ENCODE measurements at regions not wholly inside any gene's neighbourhood (a gene's known extent, or its start where the extent isn't known, plus 50 kb on each side); places are given as distances from the start of the nearest gene placed in this dataset.

- Histone ChIP-seq H3K18ac (ENCODE audit: low read length) (no peak overlapping the region), H4K12ac (ENCODE audit: low read depth, low read length) (no peak overlapping the region), H3K4me1 (ENCODE audit: control insufficient read depth in 1 of 2, insufficient read depth in 2 of 2, low read length in 2 of 2) (no peaks in the 10 kb centered on the region), H2BK12ac (ENCODE audit: low read length) (no peak overlapping the region), H3K23ac (ENCODE audit: low read length) (no peak overlapping the region), H3K27me3 (ENCODE audit: insufficient read depth, low read length) (no peaks in the 10 kb centered on the region), H3K79me2 (ENCODE audit: control insufficient read depth, insufficient read depth, low read length, poor library complexity) (no peaks in the 10 kb centered on the region), H3K79me1 (ENCODE audit: low read length) (no peaks in the 10 kb centered on the region), H3K9me3 (ENCODE audit: insufficient read depth, low read depth, low read length) (no peaks in the 10 kb centered on the region), H3K4me3 (ENCODE audit: low read depth, low read length) (no peak overlapping the region), H2BK5ac (ENCODE audit: low read depth, low read length, poor library complexity) (no peak overlapping the region), H4K91ac (ENCODE audit: low read depth, low read length) (no peak overlapping the region), H2AFZ (ENCODE audit: insufficient read depth, low read length, poor library complexity) (no peak overlapping the region), H3K4ac (ENCODE audit: low read depth, low read length) (no peak overlapping the region), H2BK120ac (ENCODE audit: insufficient read depth, low read length, poor library complexity) (no peak overlapping the region), H2AK5ac (ENCODE audit: low read length) (no peak overlapping the region), H3K9ac (ENCODE audit: low read length) (no peak overlapping the region), H3K27ac (ENCODE audit: low read depth, low read length) (no peak overlapping the region), H4K8ac (ENCODE audit: low read depth, low read length) (no peak overlapping the region), H3K36me3 (ENCODE audit: control insufficient read depth in 1 of 2, insufficient read depth in 2 of 2, low read length in 2 of 2) (no peaks in the 10 kb centered on the region), H3K4me2 (ENCODE audit: low read length) (no peak overlapping the region), H3K14ac (ENCODE audit: low read length) (no peak overlapping the region)
- DNase-seq = no peak
- WGBS (ENCODE audit: extremely low coverage, insufficient coverage, insufficient read length) = no CpG with 5 or more reads among the region's 5 CpGs
Measured at GRCh38 chr12:69168363-69168762, 71.0 kb upstream of the CPSF6 start.

- WGBS (ENCODE audit: extremely low coverage, insufficient coverage, insufficient read length) = no CpG with 5 or more reads among the region's 3 CpGs
- no peaks in the 10 kb centered on the region for H3K9me3 ChIP-seq (ENCODE audit: insufficient read depth, low read depth, low read length)
- DNase-seq = no peak
- H3K14ac ChIP-seq (ENCODE audit: low read length) = no peak overlapping the region
- H3K4me2 ChIP-seq (ENCODE audit: low read length) = no peak overlapping the region
- H2BK12ac ChIP-seq (ENCODE audit: low read length) = no peak overlapping the region
- no peak overlapping the region for H4K8ac ChIP-seq (ENCODE audit: low read depth, low read length)
- no peak overlapping the region for H2BK5ac ChIP-seq (ENCODE audit: low read depth, low read length, poor library complexity)
- no peak overlapping the region for H3K4ac ChIP-seq (ENCODE audit: low read depth, low read length)
- no peak overlapping the region for H4K91ac ChIP-seq (ENCODE audit: low read depth, low read length)
- no peaks in the 10 kb centered on the region for H3K79me2 ChIP-seq (ENCODE audit: control insufficient read depth, insufficient read depth, low read length, poor library complexity)
- H3K79me1 ChIP-seq (ENCODE audit: low read length) = no peaks in the 10 kb centered on the region
- H2BK120ac ChIP-seq (ENCODE audit: insufficient read depth, low read length, poor library complexity) = no peak overlapping the region
- H3K23ac ChIP-seq (ENCODE audit: low read length) = no peak overlapping the region
- no peak overlapping the region for H3K18ac ChIP-seq (ENCODE audit: low read length)
- no peaks in the 10 kb centered on the region for H3K36me3 ChIP-seq (ENCODE audit: control insufficient read depth in 1 of 2, insufficient read depth in 2 of 2, low read length in 2 of 2)
- no peaks in the 10 kb centered on the region for H3K4me1 ChIP-seq (ENCODE audit: control insufficient read depth in 1 of 2, insufficient read depth in 2 of 2, low read length in 2 of 2)
- no peak overlapping the region for H3K9ac ChIP-seq (ENCODE audit: low read length)
- no peak overlapping the region for H3K27ac ChIP-seq (ENCODE audit: low read depth, low read length)
- no peak overlapping the region for H2AK5ac ChIP-seq (ENCODE audit: low read length)
- no peaks in the 10 kb centered on the region for H3K27me3 ChIP-seq (ENCODE audit: insufficient read depth, low read length)
- no peak overlapping the region for H3K4me3 ChIP-seq (ENCODE audit: low read depth, low read length)
- H4K12ac ChIP-seq (ENCODE audit: low read depth, low read length) = no peak overlapping the region
- H2AFZ ChIP-seq (ENCODE audit: insufficient read depth, low read length, poor library complexity) = no peak overlapping the region
Measured at GRCh38 chr12:69168828-69169227, 70.5 kb upstream of the CPSF6 start.

- H3K4me2 ChIP-seq (ENCODE audit: low read length) = no peak overlapping the region
- no peaks in the 10 kb centered on the region for H3K36me3 ChIP-seq (ENCODE audit: control insufficient read depth in 1 of 2, insufficient read depth in 2 of 2, low read length in 2 of 2)
- no peak overlapping the region for H2AK5ac ChIP-seq (ENCODE audit: low read length)
- no peak overlapping the region for H2BK5ac ChIP-seq (ENCODE audit: low read depth, low read length, poor library complexity)
- no peak overlapping the region for H4K12ac ChIP-seq (ENCODE audit: low read depth, low read length)
- H4K91ac ChIP-seq (ENCODE audit: low read depth, low read length) = no peak overlapping the region
- H3K18ac ChIP-seq (ENCODE audit: low read length) = no peak overlapping the region
- no peaks in the 10 kb centered on the region for H3K4me1 ChIP-seq (ENCODE audit: control insufficient read depth in 1 of 2, insufficient read depth in 2 of 2, low read length in 2 of 2)
- no CpG with 5 or more reads among the region's 4 CpGs for WGBS (ENCODE audit: extremely low coverage, insufficient coverage, insufficient read length)
- no peaks in the 10 kb centered on the region for H3K79me2 ChIP-seq (ENCODE audit: control insufficient read depth, insufficient read depth, low read length, poor library complexity)
- H3K27ac ChIP-seq (ENCODE audit: low read depth, low read length) = no peak overlapping the region
- no peaks in the 10 kb centered on the region for H3K9me3 ChIP-seq (ENCODE audit: insufficient read depth, low read depth, low read length)
- no peak overlapping the region for H3K9ac ChIP-seq (ENCODE audit: low read length)
- H3K79me1 ChIP-seq (ENCODE audit: low read length) = no peaks in the 10 kb centered on the region
- no peak for DNase-seq
- H3K4ac ChIP-seq (ENCODE audit: low read depth, low read length) = no peak overlapping the region
- no peak overlapping the region for H3K14ac ChIP-seq (ENCODE audit: low read length)
- no peak overlapping the region for H2BK12ac ChIP-seq (ENCODE audit: low read length)
- H3K4me3 ChIP-seq (ENCODE audit: low read depth, low read length) = no peak overlapping the region
- no peak overlapping the region for H2AFZ ChIP-seq (ENCODE audit: insufficient read depth, low read length, poor library complexity)
- no peak overlapping the region for H4K8ac ChIP-seq (ENCODE audit: low read depth, low read length)
- H3K23ac ChIP-seq (ENCODE audit: low read length) = no peak overlapping the region
- no peak overlapping the region for H2BK120ac ChIP-seq (ENCODE audit: insufficient read depth, low read length, poor library complexity)
- H3K27me3 ChIP-seq (ENCODE audit: insufficient read depth, low read length) = no peaks in the 10 kb centered on the region
Measured at GRCh38 chr12:69170293-69170692, 69.1 kb upstream of the CPSF6 start.

GRCh38 chr12:69171881-69172280 lies 67.5 kb upstream of the CPSF6 start:
- Histone ChIP-seq H3K14ac (ENCODE audit: low read length) (no peak overlapping the region), H2AK5ac (ENCODE audit: low read length) (no peak overlapping the region), H3K79me1 (ENCODE audit: low read length) (no peaks in the 10 kb centered on the region), H3K4me3 (ENCODE audit: low read depth, low read length) (no peak overlapping the region), H2BK120ac (ENCODE audit: insufficient read depth, low read length, poor library complexity) (no peak overlapping the region), H3K9me3 (ENCODE audit: insufficient read depth, low read depth, low read length) (no peaks in the 10 kb centered on the region), H2BK12ac (ENCODE audit: low read length) (no peak overlapping the region), H3K23ac (ENCODE audit: low read length) (no peak overlapping the region), H2BK5ac (ENCODE audit: low read depth, low read length, poor library complexity) (no peak overlapping the region), H2AFZ (ENCODE audit: insufficient read depth, low read length, poor library complexity) (no peak overlapping the region), H3K36me3 (ENCODE audit: control insufficient read depth in 1 of 2, insufficient read depth in 2 of 2, low read length in 2 of 2) (no peaks in the 10 kb centered on the region), H3K27me3 (ENCODE audit: insufficient read depth, low read length) (no peaks in the 10 kb centered on the region), H3K4me2 (ENCODE audit: low read length) (no peak overlapping the region), H3K18ac (ENCODE audit: low read length) (no peak overlapping the region), H3K9ac (ENCODE audit: low read length) (no peak overlapping the region), H3K4ac (ENCODE audit: low read depth, low read length) (no peak overlapping the region), H4K91ac (ENCODE audit: low read depth, low read length) (no peak overlapping the region), H3K27ac (ENCODE audit: low read depth, low read length) (no peak overlapping the region), H3K4me1 (ENCODE audit: control insufficient read depth in 1 of 2, insufficient read depth in 2 of 2, low read length in 2 of 2) (no peaks in the 10 kb centered on the region), H3K79me2 (ENCODE audit: control insufficient read depth, insufficient read depth, low read length, poor library complexity) (no peaks in the 10 kb centered on the region), H4K8ac (ENCODE audit: low read depth, low read length) (no peak overlapping the region), H4K12ac (ENCODE audit: low read depth, low read length) (no peak overlapping the region)
- DNase-seq = no peak
- WGBS (ENCODE audit: extremely low coverage, insufficient coverage, insufficient read length) = no CpG with 5 or more reads among the region's 6 CpGs

Data from trophoblast cell (in vitro differentiated cells and primary cell).